CMK (cell line): ENCODE measurements at regions not wholly inside any gene's neighbourhood (a gene's known extent, or its start where the extent isn't known, plus 50 kb on each side); places are given as distances from the start of the nearest gene placed in this dataset.
"Not testable (repeated sequence)": the region's sequence is repeated elsewhere in the genome, so short reads cannot be mapped to it uniquely, and the experiment has no call there.

Experiments
- DNase-seq: peaks from one replicate; pipeline ENCODE4 v3.0.0-alpha.2; 2010; ENCODE audit warnings: low read depth

GRCh38 chr13:86051134-86052103, 252.2 kb upstream of the SLITRK6 start:
- DNase-seq = no peak

GRCh38 chr13:86038490-86038889, 239.3 kb upstream of the SLITRK6 start:
- DNase-seq = no peak

- DNase-seq = no peak
Measured at GRCh38 chr13:86020351-86021002, 221.3 kb upstream of the SLITRK6 start.

- no peak for DNase-seq
Measured at GRCh38 chr13:86006317-86006716, 207.1 kb upstream of the SLITRK6 start.

GRCh38 chr13:86003029-86003428, 203.8 kb upstream of the SLITRK6 start:
- no peak for DNase-seq

- no peak for DNase-seq
Measured at GRCh38 chr13:86000546-86000945, 201.3 kb upstream of the SLITRK6 start.

GRCh38 chr13:85997587-85997986, 198.4 kb upstream of the SLITRK6 start:
- no peak for DNase-seq

GRCh38 chr13:85995788-85996418, 196.7 kb upstream of the SLITRK6 start:
- no peak for DNase-seq

- DNase-seq = no peak
Measured at GRCh38 chr13:85993567-85993966, 194.3 kb upstream of the SLITRK6 start.

- DNase-seq = no peak
Measured at GRCh38 chr13:85990397-85990796, 191.2 kb upstream of the SLITRK6 start.

GRCh38 chr13:85985797-85986196, 186.6 kb upstream of the SLITRK6 start:
- no peak for DNase-seq

- no peak for DNase-seq
Measured at GRCh38 chr13:85982102-85982501, 182.9 kb upstream of the SLITRK6 start.

- DNase-seq = not testable (repeated sequence)
Measured at GRCh38 chr13:85980447-85980846, 181.2 kb upstream of the SLITRK6 start.

- no peak for DNase-seq
Measured at GRCh38 chr13:85976242-85976641, 177.0 kb upstream of the SLITRK6 start.

- DNase-seq = no peak
Measured at GRCh38 chr13:85974608-85975366, 175.6 kb upstream of the SLITRK6 start.

- no peak for DNase-seq
Measured at GRCh38 chr13:85970727-85971126, 171.5 kb upstream of the SLITRK6 start.

- no peak for DNase-seq
Measured at GRCh38 chr13:85969331-85969730, 170.1 kb upstream of the SLITRK6 start.

- no peak for DNase-seq
Measured at GRCh38 chr13:85935868-85936467, 136.7 kb upstream of the SLITRK6 start.

GRCh38 chr13:85930108-85930507, 130.9 kb upstream of the SLITRK6 start:
- DNase-seq = no peak

GRCh38 chr13:85910962-85911361, 111.7 kb upstream of the SLITRK6 start:
- no peak for DNase-seq

GRCh38 chr13:85900521-85900920, 101.3 kb upstream of the SLITRK6 start:
- no peak for DNase-seq
